Inferior parietal cortex (tissue), 1 donor: ENCODE measurements at regions not wholly inside any gene's neighbourhood (a gene's known extent, or its start where the extent isn't known, plus 50 kb on each side); places are given as distances from the start of the nearest gene placed in this dataset.
"Not testable (repeated sequence)": the region's sequence is repeated elsewhere in the genome, so short reads cannot be mapped to it uniquely, and the experiment has no call there.

Experiments
- DNase-seq: peaks from one replicate; pipeline ENCODE4 v3.0.0-alpha.2; 2016; ENCODE audit errors: extremely low spot score

DNA sequence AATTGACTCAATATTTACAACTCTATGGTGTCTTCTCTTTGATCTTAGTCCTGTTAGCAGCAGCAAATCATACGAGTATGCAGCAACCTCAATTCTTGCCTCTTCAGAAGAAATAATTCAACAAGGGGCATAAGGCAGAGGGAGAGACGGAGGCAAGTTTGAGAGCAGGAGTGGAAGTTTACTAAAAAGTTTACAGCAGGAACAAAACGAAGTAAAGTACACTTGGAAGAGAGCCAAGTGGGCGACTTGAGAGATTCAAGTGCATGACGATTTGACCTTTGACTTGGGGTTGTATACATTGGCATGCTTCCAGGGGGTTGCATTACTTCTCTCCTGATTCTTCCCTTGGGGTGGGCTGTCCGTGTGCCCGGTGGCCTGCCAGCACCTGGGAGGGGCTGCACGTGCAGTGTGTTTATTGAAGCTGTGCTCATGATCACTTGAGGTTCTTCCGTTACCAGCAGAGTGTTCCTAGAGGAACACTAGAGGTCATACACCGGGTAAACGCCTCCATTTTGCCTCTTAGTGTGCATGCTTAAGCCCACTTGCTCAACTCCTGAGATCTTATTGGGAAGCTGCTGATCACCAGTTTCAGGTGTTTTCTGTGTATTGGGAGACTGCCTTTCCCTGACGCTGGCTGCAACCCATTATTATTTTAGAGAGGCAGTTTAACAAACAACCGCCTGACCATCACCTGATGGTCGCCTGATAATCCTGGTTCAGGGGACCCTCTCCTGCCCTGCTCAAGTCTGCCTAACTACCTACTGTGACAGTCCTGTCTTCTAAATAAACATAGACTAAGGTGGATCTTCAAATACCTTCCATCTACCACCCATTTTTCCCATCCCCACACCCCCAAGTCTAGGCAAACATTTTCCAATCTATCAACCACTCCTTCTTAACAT, 172.4 kb upstream of the MYLIP start:
- no peak for DNase-seq

DNA sequence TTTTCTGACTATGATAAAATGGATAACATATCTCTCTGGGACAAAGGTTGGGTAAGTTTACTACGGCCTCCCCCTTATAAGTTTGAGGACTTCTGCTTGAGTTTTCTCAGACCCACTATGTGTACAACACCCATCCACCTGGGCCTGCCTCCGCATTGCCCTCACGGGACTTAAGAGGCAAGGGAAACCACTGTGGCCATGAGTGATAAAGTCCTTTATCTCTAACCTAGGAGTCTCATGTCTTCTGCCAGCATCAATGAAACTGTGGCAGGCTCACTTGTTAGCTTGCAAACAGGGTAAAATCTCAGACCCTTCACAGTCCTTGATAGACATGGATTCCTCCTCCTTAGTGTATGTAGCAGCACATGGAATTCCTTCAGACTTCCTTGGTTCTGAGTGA, 173.4 kb upstream of the MYLIP start:
- no peak for DNase-seq

DNA sequence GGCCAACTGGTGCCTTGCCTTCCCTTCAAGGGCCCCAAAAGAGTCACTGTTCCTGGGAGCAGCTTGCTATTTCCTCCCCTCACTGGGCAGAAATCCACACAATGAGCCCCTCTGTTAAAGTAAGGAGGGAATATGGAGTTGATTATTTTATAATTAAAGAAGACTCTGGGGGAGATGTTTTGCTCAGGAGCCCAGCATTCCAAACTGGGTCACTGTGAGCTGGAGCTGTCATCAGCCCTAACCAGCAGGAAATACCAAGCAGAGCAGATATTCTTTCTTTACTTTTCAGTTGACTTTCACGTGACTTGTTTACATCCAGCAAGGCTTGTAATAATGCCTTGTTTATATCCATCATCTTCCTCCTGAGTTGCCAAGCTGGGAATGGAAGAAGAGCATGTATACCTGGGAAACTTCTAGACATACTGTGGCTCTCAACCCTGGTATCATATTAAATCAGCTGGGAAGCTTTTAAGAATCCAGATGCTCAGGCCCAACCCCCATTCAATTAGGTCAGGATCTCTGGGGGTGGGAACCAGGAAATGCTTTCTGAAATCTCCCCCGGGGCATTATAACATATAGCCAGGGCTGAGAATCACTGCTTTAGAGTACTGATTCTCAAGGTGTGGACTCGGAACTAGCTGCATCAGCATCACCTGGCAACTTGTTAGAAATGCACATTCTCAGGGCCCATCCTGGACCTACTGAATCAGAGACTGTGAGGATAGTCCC, 175.6 kb upstream of the MYLIP start:
- DNase-seq, result no peak

DNA sequence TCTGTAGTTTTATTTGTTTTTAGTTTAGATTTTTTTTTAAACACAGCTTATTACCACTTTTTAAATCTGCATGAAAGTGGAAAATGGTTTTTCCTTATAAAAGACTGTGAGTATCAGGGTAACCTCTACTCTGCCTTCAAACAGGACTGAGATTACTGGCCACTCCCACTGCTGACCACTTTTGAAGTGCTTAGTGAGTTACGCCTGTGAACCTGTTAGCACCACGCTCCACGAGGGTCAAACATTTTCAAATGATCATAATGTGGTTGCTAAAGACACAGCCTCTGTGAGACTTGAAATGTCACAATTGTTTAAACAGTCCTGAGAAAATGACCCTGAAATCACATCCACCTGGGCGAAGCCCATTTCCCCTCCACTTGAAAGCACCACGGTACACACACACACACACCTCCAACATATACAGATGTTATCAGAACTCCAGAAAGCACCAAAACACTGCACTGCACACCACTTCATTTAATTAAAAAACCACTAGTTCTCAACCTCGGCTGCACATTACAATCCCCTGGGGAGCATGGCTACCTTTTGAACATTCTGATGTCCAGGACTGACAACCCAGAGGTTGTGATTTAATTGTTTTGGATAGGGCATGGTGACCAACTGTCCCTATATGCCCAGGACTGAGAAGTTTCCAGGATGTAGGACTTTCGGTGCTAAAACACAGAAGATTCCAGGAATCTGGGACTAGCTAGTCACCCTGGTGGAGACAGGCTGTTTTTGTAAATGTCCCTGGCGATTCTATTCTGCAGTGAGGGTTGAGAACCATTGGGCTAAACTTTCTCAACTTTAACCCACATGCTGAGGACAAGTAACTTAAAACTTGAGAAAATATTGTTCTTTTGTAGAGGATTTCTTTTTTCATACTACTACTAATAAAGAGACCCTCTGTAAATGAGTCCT, 176.4 kb upstream of the MYLIP start:
- no peak for DNase-seq

DNA sequence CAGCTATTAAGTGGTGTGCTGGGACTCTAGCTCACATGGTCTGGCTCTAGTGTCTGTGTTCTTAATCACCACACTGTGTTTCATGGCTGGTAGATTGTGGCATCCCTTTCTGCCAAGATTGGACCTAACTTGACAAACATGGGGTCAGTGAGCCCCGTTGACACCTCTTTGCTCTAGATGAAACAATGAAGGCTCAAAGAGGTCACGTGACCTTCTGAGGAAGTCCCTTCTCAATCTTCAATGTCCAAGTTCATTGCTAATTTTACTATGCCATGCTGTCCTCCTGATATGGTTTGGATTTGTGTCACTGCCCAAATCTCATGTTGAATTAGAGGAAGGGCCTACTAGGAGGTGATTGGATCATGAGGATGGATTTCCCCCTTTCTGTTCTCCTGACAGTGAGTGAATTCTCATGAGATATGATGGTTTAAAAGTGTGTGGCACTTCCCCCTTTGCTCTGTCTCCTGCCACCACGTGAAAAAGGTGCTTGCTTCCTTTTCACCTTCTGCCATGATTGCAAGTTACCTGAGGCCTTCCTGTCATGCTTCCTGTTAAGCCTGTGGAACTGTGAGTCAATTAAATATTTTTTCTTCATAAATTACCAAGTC, 177.8 kb upstream of the MYLIP start:
- no peak for DNase-seq

DNA sequence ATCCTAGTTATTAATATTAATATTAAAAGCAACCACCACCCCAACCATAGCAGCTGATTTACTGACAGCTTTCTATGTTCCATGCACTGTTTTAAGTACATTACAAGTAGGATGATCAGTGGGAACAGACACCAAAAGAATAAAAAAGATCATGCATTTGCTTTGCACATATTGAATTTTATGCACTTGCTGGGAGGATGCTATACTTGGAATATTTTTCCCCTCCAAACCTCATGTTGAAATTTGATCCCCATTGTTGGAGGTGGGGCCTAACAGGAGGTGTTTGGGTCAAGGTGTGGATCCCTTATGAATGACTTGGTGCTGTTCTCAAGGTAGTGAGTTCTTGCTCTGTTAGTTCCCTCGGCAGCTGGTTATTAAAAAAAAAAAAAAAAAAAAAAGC, 178.9 kb upstream of the MYLIP start:
- DNase-seq, result no peak

DNA sequence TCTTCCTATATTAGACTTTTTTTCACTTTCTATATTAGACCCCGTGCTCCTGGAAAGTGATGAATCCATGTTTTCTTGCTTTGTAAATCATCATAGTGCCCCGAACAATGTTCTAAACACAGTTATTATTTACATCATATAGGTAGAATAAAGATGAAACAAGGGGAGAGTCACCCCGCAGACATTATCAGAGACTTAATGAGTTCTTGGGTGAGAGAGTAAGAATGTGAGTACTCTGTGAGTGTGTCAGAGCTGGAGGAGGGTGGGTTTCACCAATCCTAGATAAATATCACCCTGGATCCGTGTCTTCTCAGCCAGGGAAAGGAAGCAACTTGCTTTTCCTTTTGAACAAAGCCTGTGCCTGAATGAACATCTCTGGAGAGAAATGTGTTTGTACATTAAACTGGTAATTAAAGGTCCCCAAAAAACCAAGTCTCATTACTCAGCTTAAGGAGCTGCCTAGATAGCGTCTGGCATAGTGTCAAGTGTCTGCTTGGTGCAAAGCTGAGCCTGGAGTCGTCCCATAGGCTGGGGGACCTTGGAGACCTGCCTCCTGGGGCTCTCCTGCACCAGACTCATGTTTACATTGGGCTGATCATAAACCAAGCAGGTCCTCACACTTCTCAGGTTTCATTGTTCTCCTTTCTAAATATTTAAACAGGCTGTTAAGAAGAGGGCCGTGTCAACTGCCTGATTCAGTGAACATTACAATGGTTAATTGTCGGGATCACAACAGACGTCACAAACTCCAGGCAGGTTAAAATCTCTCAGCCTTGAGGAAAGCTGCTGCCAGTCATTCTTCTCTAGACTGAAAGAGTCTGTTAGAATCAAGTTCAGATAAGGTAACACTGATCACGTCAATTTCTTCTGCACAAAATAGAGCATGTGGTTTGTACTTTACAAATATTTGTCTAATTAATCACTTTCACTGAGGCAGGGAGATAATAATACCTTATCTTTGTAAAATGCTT, 179.7 kb upstream of the MYLIP start:
- no peak for DNase-seq

DNA sequence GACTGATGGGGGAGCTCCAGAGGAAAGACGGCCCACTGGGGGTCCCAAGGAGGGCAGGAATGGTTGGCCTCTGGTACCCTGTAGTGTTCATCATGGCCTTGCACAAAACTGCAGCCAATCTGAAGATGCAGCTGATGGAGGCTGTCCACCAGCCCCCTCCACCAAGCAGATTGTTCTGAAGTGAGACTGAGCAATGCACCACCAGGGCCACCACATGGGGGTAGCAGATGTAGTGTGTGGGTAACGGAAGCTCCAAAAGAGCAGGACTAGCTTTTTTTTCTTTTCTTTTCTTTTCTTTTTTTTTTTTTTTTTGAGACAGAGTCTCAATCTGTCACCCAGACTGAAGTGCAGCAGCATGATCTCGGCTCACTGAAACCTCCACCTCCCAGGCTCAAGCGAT, 181.0 kb upstream of the MYLIP start:
- no peak for DNase-seq

DNA sequence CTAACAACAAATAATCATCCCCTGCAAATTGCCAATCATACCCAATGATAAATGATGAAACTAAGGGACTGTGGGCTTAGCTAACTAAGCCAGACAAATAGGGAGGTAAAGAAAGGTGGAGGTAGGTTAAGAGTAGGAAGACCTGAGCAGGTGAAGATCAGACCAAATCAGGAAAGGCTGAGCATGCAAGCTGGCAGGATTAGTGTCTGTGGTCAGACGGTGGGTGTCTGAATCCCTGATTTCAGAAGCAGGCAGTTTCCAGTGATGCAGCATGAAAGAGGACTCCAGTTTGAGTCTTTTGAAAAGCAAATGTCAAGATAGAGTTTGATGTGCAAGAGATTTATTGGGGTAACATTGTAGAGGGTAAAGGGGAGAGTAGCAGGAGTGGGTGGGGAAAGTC, 181.4 kb upstream of the MYLIP start:
- no peak for DNase-seq

DNA sequence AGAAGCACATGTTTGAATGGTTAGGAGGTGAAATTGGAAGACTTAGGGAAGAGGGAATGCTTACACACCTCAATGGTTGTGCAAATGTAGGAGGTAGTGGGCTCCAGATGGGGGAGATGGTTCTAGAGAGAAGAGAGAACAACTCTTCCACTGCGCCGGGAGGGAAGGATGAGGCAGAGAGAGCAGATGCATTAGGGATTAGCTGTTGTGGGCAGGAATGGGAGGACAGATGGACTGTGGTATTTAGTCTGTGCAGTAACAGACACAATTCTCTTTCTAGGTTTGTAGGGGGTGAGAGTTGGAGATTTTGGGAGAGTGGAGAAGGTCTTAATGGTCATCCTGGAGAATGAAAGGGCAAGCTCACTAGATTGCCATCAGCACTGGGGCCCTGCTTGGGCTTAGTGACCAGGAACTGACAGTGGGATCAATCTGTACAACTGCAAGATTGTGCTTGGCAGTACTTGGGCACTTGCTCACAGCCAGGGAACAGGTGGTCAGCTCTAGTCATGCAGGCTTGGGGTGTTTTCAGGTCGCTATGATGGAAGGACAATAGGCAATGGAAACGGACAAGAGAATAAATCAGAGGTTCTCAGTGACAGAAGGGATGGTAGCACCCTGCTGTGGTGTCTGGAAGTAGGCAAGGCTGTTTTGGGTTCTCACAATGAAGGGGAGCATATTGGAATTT, 182.0 kb upstream of the MYLIP start:
- DNase-seq, result no peak

DNA sequence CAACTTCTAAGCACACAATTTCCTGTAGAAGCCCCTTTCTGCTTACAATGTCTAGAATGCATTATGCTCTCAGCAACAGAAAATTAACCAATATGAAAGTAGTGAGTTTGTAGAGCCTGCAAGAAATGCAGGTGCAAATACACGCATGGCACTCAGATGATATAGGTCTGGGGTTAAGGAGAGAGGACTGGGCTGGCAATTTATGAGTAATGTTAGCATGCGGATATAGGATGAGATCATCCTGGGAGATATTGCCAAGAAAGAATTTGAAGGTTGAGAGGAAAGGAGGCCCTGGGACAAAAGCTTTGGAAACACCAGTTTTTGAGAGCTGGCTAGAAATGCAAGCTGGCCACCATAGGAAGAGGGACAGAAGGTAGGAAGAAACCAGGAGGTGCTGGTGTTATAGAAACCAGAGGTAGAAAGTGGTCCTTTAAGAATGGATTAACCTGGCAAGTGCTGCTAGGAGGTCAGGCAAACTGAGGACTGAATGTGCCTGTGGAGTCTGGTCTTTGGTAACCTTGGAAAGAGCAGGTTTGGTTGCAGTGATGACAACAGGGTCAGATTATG, 183.2 kb upstream of the MYLIP start:
- DNase-seq, result no peak

DNA sequence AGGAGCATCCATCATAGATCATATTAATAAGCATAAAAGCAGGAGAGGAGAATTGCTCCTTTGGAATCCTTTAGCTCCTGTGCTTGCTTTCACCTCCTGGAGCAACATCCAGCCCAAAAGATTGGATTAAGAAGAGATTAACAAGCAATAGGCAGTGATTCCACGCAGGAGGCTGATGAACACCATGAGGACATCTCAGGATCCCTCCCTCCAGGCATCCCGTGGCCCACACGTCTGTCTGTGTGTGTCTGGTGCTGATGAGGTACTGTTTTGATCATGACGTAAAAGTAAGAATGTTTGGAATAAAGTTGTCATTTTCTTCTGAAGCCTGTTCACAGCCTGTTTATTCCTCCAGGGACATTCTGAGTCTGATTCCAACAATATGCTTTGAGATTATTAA, 185.5 kb upstream of the MYLIP start:
- no peak for DNase-seq

DNA sequence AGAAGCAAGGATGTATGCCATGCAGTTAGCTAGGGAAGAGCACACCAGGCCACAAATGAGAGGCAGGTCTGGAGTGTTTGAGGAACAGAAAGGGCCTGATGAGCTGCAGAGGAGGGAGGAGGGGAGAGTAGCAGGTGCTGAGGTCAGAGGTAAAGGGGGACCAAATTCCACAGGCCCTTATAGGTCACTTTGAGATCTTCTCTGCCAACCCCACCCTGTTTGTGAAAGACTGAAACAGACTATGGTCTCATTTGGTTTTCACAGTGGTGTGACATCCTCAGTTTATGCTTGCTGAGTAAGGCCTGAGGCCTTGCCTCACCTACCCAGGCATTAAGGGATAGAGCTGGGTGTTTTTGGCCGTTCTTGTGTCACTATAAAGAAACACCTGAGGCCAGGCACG, 187.7 kb upstream of the MYLIP start:
- no peak for DNase-seq

DNA sequence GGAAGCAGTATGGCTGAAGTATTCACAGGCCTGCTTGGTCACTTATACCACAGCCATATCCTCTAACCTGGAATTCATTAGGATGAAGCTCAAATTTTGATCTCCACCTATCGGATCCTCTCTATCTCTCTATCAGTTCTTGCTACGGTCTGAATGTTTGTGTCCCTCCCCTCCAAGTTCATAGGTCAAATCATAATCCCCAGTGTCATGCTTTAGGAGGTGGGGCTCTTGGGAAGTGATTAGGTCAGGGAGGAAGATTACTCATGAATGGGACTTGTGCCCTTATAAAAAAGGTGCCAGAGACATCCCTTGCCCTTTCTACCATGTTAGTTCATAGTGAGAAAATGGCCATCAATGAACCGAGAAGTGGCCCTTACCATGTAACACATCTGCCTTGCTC, 190.8 kb upstream of the MYLIP start:
- DNase-seq, result no peak

DNA sequence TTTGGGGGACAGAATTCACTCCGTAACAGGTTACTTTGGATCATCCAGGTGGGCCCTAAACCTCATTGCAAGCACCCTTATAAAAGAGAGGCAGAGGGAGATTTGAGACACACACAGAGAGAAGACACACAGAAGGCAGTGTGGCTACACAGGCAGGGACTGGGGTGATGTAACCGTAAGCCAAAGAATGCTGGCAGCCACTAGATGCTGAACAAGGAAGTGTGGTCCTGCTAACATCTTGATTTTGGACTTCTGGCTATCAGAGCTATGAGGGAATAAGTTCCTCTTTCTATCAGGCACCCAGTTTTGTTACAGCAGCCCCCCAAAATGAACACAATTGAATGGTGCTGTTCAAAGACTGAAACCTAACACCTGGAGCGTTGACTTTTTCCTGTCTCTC, 191.3 kb upstream of the MYLIP start:
- DNase-seq, result no peak

DNA sequence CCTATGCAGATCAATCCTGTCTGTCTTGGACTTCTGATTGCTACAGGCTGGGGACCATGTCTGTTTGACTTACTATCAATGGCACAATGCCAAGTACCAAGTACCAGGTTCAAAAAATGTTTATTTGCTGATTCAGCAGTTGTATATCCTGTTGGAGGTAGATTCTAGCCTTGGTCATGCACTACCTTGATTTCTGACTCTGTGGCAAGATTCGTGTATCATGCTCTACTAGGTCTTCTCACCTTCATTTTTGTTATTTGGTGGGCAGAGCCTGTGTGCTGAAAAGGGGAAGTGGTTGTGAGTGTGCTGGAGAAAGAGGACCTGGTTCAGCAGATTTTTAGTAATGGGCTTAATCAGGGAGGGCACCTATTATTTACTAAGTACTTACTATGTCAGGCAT, 192.4 kb upstream of the MYLIP start:
- DNase-seq, result no peak

DNA sequence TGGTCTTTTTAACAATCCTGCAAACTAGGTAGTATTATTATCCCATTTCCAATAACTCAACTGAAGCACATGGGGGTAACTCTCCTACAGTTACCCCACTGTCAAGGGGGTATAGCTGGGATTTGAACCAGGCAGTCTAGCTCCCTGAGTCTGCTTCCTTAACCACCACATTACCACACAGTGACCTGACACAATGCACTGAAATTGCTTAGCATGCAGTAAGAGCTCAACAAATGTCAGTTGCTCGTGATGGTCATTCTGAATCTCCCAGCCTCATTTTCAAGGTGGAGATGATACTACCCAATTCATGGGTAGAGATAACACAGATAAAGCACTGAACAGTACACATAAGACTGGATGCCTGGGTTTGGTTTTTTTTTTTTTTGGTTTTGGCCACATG, 193.2 kb upstream of the MYLIP start:
- no peak for DNase-seq

DNA sequence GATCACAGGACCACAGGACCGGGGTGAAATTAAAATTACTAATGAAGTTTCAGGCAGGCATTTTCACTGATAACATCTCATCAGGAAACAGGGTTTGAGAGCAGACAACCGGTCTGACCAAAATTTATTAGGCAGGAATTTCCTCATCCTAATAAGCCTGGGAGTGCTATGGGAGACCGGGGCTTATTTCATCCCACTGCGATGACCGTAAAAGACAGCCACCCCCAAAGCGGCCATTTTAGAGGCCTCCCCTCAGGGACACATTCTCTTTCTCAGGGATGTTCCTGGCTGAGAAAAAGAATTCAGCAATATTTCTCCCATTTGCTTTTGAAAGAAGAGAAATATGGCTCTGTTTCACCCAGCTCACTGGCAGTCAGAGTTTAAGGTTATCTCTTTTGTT, 197.2 kb upstream of the MYLIP start:
- not testable (repeated sequence) for DNase-seq

DNA sequence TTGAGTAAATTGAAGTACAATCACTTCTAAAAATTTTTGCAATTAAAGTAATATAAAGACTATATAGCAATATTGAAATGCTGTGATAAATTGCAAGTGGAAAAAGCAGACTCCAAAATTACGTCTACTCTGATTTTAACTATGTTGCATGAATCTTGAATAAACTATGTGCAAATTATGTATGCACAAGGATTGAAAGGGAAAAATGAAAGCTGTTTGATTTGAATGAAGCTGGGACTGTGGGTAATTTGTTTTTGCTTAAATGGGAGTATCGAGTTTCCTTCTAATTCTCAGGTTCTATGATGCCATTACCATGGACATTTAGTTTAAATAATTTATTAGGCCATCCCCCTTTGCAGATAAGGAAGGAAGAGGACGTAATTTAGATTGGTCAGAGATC, 198.7 kb upstream of the MYLIP start:
- DNase-seq, result no peak

DNA sequence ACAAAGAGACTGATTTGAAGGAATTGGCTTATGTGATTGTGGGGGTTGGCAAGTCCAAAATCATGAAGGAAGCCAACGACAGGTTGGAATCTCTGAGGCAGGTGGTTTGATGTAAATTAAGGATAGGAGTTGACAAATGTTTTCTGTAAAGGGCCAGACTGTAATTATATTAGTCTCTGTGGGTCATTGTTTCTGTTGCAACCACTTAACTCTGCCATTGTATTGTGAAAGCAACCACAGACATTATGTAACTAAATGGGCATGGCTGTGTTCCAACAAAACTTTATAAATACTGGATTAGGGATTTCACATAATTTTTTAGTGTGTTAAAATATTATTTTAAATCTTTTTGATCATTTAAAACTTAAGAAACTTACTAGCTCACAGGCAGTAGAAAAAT, 199.2 kb upstream of the MYLIP start:
- no peak for DNase-seq
